Fibroblast of upper back skin (primary cell): ENCODE measurements at regions not wholly inside any gene's neighbourhood (a gene's known extent, or its start where the extent isn't known, plus 50 kb on each side); places are given as distances from the start of the nearest gene placed in this dataset.

ENCODE experiments used
- DNase-seq: peaks from one replicate; pipeline ENCODE4 v3.0.0-alpha.2; 2013

GRCh38 chr4:100841911-100842310 lies 324.1 kb upstream of the EMCN start:
- no peak for DNase-seq

- DNase-seq: no peak
Measured at GRCh38 chr4:100839712-100840111, 321.9 kb upstream of the EMCN start.

DNA sequence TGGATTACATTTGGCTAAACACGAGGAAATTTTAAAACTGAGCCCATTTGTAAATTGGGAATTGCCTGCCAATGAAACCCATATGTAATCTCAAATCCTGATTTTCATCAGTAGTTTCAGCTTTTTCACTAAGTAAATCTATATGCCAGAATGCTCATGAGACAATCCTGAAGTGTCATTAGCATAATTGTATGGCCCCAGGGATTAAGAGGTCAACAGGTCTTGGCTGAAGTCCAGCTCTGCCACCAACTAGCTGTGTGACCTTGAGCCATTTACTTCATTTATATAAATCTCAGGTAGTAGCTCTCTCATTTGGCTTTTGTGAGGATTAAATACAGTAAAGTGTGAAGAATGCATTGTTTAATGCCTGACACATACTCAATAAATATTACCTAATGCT lies 320.5 kb upstream of the EMCN start:
- DNase-seq: no peak

DNA sequence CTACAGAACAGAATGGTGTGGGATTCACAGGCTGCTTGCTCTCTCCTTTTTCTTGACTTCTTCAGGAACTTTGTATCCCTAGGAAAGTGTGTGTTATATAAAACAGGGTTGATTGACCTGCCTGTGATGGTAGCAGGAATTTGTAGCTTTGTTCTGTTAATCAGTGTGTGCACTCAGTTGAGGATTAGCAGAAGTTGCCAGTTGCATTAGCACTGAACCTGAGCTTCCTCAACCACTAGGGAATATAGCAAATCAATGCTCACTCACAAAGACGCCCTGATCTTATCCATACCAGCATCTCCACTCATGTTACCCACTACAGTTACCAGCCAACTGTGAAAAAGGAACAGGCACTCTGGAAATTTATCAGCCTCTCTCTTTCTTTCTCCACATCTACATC lies 319.1 kb upstream of the EMCN start:
- DNase-seq: no peak

- no peak for DNase-seq
Measured at GRCh38 chr4:100834616-100835015, 316.8 kb upstream of the EMCN start.

GRCh38 chr4:100833906-100834305 lies 316.1 kb upstream of the EMCN start:
- no peak for DNase-seq

- peak; percentile 19 for DNase-seq
Measured at GRCh38 chr4:100828986-100829685, 311.3 kb upstream of the EMCN start.

DNA sequence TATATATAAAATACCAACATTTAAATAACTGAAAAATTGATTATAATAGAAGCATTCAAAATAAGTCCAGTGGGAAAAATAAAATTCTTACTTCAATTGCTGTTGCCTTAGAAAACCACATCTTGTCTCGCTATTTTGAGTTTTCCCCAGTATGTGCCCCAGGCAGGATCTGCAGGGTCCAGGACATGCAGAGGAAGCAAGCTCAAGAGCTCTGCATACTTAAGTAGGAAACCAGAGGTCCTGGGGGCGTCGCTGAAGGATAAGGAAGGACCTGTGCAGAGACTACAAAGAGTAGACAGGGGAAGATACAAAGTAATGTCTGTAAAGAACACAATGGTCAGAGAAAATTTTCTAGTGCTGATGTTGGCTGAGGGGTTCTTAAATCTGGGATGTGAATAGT lies 310.5 kb upstream of the EMCN start:
- no peak for DNase-seq

DNA sequence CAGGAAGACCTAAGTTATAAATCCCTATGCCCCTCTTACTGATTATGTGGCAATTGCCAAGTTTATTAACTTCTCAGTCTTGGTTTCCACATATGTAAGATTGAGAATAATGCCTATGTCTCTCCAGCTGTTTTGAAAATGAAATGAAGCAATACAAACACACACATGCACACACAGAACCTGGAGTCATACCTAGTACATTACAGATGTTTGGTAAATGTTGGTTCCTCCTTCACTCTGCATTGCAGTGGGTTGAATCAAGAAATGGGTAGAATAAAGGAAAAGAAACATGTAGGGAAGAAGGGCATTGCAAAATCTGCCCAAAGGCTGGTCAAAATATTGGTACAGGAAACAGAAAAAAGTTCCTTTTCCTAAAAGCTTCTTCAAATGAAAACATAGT lies 309.9 kb upstream of the EMCN start:
- DNase-seq: no peak

DNA sequence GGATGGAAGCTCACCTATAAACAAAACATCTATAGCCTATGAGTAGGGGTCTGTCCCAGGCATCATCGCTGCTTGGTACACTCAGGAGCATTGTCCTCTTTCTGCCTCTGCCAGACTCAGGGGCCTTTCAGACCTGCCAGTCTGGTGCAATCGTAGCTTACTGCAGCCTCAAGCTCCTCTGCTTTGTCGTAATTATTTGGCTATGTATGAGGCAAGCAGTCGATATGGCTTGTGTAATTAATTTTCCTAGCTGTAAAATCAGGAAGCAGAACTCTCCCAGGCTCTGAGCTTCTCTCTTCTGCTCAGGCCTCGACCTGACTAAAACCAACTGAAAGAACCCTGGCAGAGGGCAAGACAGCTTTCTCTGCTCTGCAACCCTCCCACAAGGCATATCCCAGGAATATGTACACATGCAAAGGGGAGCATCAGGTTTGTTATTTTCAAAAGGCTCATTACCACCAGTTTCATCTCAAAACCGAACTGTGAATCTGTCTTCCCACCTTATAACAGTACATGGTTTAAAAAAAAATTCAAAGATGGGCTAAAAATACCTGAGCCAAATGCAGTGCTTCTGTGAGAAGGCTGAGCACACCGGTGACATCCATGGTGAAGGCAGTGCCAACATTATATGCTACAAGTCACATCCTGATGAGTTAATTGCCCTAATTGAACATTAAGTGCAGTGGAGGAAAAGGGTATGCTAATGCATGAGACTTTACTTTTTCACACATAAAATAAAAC lies 309.2 kb upstream of the EMCN start:
- DNase-seq: no peak

GRCh38 chr4:100826067-100826466 lies 308.2 kb upstream of the EMCN start:
- DNase-seq: no peak

DNA sequence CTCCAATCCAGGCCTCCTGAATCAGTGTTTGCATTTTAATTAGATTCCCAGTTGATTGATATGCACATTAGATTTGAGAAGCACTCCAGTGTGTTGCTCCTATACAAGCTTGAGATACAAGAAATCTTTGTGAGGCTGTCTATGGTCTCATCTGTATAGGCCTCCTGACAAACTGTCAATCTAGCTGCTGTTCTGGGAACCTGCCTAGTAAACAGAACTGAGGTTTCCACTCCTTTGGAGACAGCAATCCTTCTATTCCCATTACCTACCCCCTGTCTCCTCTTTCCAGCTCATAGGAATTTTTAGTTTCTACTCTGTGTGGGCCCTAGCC lies 306.1 kb upstream of the EMCN start:
- no peak for DNase-seq

DNA sequence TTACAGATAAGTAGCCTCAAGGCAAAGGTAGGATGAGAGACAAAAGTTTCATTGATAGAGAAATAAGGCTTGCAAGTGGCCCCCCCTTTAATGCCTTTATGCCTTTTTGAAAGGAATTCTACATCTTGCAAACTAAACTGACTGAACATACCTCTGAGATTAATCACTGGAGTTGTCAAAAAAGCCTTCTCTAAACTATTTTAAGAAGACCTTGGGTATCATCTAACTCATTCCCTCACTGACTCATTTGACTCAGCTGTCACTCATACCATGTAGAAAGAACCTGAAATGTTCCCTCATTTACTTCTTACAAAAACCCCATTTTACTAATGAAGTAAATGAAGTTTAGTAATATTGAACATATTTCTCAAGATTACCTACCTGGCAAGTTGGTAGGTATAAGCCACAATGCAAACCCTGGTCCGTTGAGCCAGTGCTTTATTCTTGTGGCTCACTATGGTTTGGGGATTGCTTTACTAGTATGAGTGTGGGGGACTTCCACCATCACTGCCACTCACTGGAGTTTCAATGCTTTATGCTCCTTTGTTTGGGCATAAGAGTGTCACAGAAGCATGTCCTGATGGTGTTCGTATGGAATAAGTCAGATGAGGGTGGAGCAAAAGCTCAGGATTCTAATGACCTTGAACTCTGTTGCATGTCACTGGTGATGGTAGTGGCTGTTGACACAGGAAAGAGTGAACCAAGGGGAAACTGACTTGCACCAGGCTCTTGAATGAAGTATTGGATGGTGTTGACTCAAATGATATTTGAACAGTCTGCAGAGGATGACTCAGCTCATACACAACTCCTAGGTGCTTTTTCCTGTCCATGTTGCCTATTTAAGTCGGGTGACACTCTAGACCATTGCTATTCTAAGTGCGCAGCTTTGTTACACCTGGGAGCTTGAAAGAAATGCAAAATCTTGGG lies 305.5 kb upstream of the EMCN start:
- peak; percentile 50 for DNase-seq

DNA sequence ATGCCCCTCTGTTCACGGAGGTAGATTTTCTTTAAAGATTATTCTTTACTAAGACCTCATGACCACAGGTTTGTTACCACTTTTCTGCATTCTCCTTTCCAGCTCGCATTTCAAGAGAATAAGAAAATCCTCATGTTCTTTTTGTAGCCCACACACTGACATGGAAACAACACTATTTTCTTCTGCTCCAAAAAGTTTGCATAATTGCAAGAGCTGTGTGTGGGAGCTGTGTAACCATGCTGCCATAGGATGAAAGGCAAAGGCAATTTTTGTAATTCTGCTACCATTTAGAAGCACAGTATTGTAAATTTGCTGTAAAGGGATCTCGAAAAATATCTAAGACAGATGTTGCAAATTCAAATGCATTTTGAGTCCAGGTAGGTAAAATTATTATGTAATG lies 302.4 kb upstream of the EMCN start:
- DNase-seq: no peak

GRCh38 chr4:100819505-100819904 lies 301.7 kb upstream of the EMCN start:
- DNase-seq: no peak

- no peak for DNase-seq
Measured at GRCh38 chr4:100816436-100817045, 298.7 kb upstream of the EMCN start.

DNA sequence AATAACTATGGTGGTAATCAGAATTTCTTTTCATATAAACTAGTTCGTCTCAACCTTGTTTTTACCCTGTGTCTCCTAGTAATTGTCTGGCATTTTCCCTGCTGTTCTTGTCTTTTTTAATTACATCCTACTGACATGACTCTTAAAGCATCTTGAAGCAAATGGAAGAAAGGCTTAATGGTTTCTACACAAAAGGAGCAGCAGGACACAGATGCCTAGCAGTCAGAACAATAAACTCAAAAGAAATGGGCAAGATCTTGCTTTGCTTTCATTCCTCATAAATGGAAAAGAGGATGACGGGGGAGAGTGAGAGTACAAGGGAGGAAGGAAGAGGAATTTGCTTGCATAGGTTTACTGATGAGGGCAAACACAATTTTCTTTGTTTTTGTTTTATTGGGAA lies 293.2 kb upstream of the EMCN start:
- DNase-seq: no peak

DNA sequence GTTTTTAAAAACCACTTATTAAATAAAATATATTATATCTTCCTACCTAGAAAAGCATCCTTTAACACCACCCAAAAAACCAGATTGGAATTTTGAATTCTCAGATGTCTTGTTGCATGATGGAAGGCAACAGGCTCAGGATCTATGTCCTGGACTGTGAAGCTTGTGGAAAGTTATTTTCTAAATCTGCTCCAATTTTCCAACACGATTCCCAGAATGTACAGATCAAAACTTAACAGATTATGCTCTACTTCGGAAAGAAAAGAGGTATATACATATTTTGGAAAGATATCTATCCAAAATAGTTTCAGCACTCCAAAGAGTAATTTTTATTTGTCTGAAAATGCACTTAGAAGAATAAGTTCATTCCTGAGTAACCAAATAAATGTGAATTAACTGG lies 291.7 kb upstream of the EMCN start:
- DNase-seq: no peak

GRCh38 chr4:100806988-100807387 lies 289.2 kb upstream of the EMCN start:
- DNase-seq: no peak

- no peak for DNase-seq
Measured at GRCh38 chr4:100805538-100805937, 287.7 kb upstream of the EMCN start.

- no peak for DNase-seq
Measured at GRCh38 chr4:100804576-100805360, 286.9 kb upstream of the EMCN start.

DNA sequence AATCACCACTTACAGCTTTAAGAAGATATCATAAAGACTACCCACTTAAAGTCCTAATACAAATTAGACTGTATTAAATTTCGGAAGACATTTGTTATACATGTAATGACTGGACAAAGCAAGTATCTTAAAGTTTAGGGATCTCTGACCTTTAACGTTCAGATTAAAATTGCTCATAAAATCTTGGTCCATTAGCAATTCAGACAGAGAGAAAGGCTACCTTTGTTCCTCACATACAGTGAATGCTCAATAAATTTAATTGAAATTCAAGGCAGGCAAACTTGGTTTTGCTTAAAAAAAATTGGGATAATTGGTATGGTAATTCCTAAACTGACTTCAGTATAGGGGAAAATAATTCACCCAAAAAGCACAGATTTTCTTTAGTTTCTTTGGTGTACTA lies 285.9 kb upstream of the EMCN start:
- DNase-seq: no peak
